ENCODE measurements at regions not wholly inside any gene's neighbourhood (a gene's known extent, or its start where the extent isn't known, plus 50 kb on each side); places are given as distances from the start of the nearest gene placed in this dataset.

DNA sequence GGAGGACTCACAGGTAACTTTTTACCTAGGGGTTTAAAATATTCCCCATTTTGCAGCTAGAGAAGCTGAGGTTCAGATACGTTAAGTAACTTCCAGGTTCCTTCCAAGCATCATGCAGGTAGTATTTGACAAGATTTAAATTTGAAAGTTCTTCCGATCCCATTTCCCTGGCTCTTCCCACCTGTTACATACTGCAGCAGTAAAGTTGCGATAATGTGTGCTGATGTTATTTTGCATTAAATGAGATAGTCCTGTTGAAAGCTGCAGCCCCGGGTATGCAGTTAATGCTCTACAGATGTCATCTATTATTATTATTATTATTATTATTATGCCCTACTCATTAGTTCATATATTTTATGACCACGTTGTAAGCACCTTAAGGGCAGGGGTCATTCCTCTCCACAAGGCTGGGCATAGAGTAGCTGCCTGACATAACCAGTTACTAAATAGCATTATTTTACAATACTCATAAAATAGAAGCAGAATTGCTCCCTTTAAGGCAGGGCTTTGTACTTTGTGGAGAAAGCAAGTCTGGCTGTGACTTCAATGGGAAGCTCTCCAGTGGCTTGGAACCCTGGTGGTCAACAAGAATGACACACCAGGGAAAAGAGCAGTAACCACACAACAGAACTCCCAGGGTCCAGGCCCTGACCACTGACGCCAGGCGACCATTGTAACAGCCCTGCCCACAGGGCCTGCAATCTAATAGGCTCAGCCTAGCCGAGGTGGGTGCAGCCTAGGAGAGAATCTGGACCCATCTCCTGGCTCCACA, 90.8 kb upstream of the CALM2 start:
- DNase-seq (ENCODE audit: low read depth in 4 of 4, low spot score in 1 of 4), result no peak

DNA sequence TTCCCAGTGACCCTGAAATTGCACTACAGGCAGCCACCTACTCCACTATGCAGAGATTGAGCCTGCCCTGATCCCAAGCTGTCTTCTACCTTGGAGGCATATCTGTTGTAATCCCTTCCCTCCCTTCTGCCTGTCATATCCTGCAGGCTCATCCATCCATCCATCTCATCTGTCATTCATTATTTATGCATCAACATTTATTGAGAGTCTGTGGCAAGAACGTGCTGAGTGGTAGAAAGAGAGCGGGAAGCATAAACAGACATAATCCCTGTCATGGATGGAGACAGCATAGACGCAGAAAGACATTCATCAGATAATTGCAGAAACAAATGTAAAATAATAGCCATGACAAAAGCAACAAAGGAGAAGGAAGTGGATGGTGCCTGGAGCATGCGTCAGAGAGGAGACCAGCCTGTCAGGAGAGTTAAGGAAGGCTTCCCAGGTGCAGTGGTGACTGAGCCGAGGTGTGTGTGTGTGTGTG, 89.5 kb upstream of the CALM2 start:
- DNase-seq (ENCODE audit: low read depth in 4 of 4, low spot score in 1 of 4), result no peak

DNA sequence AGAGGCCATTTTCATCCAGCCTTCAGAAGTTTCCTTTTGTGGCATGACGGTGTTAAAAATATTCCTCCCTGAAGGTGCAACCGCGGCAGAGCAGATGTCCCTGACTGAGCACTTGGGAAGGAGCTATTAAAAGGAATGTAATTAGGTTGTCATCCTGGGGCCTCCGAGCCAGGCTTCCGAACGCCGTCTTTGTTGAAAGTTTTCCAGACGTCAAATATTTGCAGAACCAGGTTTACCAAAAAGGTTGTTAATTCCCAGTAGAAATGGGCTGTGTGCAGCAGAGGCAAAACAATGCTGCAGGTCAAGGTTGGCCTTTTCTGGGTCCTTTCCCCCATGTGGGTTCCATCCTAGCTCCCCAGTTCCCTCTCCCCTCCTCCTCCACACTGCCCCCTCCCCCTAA, 88.8 kb upstream of the CALM2 start:
- no peak for DNase-seq (ENCODE audit: low read depth in 4 of 4, low spot score in 1 of 4)

DNA sequence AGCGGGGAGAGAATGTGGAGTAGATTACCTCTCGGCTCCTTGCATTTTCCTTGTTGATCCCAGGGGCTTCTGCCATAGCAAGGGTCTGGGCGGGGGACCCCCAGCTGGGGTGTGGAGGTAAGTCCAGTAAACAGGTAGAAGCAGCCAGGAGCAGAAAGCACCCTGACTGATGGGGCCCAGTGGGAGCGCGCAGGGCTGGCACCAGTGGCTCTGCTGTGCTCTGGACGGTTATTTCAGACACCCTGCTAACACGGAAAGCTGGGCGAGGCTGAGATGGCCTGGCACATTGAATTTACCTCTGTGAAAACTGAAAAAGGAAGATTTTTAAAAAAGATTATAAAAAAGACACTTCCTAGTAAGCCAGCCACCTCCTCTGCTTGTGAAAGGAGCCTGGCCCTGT, 88.4 kb upstream of the CALM2 start:
- DNase-seq (ENCODE audit: low read depth in 4 of 4, low spot score in 1 of 4), result no peak

DNA sequence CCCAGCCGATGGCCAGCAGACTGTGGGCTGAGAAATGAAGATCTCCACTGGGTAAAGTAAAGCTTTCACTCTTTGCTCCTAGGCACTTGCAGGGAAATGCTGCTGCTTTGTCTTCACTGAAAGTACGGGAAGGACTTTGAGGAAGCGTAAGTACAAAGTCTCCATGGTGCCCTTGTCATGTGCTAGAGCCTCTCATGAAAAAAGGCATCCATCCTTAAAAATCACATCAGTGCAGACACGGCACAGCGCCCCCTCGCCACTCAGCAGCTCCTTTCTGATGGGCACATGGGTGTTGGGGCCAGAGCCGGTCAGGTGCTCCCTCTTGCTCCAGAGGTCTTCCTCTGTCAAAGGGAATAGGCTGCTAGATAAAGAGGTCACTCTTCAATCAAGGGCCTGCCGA, 87.8 kb upstream of the CALM2 start:
- DNase-seq (ENCODE audit: low read depth in 4 of 4, low spot score in 1 of 4), result no peak

DNA sequence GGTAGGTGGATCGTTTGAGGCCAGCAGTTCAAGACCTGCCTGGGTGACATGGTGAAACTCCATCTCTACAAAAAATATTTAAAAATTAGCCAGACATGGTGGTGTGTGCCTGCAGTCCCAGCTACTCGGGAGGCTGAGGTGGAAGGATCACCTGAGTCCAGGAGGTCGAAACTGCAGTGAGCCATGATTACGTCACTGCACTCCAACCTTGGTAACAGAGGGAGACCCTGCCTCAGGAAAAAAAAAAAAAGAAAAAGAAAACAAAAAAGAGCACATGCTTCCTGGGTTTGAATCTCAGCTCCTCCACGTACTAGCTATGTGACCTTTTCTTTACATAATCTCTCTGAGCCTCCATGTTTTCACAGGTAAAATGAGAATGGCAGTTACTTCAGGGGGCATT, 86.3 kb upstream of the CALM2 start:
- no peak for DNase-seq (ENCODE audit: low read depth in 4 of 4, low spot score in 1 of 4)

DNA sequence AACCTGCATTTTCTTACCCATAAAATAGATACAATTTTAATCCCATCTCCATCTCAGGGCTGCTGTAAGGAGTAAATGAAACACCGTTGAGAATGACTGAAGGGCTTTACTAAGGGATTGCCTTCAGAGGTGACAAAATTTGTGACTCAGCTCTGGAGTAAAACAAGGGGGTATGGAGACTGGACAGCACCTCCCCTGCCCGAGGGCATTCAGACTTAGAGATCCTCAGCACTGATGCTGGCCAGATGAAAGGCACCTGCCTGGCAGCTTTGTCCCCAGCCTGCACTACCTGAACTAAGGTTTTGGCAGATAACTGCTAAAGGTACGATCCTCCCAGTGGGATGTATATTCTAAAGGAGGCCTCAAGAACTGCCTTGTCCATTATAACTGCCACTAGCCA, 84.7 kb upstream of the CALM2 start:
- no peak for DNase-seq (ENCODE audit: low read depth in 4 of 4, low spot score in 1 of 4)

DNA sequence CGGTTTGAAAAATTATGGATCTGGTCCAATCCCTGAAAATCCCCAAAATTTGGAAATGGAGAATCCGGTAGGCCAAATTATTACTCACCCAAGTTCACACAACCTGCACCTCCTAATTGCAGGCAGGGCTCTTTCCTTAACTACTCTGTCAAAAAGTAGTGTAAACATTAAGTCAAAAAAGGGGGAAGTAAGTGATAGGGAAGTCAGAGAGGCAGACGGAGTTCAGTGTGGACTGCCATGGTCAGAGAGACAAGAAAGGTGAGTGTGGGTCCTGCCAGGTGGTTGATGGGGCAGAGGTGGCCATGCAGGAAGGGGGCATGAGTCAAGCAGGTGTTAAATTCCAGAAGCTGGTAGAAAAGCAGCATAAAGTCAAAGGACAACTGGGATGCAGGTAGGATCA, 83.5 kb upstream of the CALM2 start:
- no peak for DNase-seq (ENCODE audit: low read depth in 4 of 4, low spot score in 1 of 4)

DNA sequence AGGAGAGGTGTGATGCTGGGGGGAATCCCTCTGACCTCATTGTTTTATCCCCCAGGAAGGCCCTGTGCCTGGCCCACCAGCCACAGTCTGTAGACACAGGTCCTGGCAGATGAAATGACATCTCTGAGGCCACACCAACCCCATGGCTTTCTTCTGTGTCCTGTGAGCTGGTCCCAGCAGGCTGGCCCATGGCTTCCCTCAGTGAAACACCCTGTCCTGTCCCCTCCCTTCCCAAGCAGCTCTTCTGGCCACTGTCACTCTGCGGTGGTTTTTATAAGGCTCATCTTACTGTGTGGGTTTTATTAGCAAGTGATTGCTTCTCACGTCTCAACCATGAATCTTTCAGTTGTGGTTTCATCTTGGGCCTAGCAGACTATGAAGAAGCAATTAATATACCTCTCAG, 81.6 kb upstream of the CALM2 start:
- no peak for DNase-seq (ENCODE audit: low read depth in 4 of 4, low spot score in 1 of 4)

DNA sequence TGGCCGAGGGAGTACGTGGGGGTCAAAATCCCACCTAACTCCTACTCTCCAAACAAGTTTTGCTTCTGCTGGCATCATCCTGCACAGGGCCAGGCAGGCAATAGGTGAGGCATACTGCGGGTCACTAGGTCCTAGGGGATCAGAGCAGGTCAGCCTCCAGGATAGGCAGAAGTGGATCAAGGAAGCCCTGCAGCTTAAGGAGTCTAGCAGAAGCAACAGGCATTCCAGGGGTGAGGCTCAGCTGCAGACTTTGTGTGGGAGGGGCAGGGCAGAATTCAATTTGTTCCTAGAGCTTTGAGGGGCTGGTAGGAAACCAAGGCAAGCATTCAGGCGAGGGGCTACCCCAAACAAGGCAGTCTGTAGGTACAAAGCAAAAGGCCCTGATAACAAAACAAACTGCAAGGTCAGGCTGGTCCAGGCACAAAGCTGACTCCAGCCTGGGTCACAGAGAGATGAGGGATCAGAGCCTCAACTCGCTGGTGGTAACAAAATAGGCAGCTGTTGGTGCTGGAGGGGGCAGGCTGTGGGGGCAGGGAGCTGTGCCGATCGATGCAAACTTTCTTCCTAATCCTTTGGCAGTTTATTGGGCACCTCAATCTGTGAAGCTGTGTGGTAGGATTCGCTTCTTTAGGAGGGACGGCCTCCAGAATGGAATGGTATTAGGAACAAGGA, 80.2 kb upstream of the CALM2 start:
- DNase-seq (ENCODE audit: low read depth in 4 of 4, low spot score in 1 of 4), result no peak

DNA sequence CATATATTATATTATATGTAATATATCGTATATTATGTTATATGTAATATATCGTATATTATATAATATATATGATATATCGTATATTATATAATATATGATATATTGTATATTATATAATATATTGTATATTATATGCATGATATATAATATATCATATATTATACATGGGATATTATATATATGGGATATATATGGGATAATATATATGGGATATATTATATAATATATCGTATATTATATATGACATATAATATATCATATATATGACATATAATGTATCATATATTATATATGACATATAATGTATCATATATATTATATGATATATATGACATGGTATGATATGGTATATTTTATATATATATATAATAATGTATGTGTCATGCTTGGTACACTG, 79.5 kb upstream of the CALM2 start:
- DNase-seq (ENCODE audit: low read depth in 4 of 4, low spot score in 1 of 4), result no peak

DNA sequence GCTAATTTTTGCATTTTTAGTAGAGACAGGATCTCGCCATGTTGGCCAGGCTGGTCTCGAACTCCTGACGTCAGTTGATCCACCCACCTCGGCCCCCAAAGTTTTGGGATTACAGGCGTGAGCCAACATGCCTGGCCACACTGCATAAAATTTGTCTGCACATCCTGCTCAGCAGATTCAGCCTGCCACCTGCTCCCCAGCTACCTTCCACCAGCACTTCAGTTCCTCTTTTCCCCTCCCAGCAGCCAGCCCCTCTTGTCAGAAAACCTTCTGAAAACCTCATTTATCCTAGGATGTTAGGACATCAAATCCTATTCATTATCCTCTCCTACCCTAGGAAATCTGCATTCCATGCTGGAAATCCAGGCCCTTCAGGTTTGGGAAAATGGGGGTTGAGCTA, 78.2 kb upstream of the CALM2 start:
- no peak for DNase-seq (ENCODE audit: low read depth in 4 of 4, low spot score in 1 of 4)

DNA sequence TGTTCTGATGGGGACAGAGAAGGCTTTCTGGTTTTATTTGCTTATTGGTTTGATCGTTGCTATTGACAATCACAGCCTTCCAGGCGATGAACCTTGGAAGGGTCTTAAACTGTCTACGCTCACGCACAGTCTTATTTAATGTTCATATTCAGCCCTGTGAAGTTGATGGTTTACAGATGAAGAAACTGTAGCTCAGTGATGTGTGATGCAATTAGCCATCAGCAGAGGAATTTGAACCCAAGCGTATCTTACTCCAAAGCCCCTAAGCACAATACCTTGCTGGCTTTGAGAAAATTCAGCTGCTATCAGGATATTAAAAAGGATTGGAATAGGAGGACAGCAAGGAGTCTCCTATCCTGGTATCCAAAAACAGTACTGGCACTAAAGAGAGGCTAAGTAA, 77.1 kb upstream of the CALM2 start:
- no peak for DNase-seq (ENCODE audit: low read depth in 4 of 4, low spot score in 1 of 4)

DNA sequence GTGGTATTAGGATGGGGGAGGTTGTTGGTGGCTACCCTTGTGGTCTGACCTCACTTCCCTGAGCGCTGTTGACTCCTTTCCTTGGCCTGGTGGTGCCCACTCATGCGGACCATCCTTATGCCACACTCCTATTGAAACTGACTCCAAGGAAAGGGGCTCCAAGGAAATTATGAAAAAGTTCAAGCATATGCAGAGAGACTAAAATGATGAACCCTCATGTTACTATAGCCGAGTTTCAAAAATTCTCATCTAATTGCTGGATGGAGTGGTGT, 75.0 kb upstream of the CALM2 start:
- no peak for DNase-seq (ENCODE audit: low read depth in 4 of 4, low spot score in 1 of 4)

DNA sequence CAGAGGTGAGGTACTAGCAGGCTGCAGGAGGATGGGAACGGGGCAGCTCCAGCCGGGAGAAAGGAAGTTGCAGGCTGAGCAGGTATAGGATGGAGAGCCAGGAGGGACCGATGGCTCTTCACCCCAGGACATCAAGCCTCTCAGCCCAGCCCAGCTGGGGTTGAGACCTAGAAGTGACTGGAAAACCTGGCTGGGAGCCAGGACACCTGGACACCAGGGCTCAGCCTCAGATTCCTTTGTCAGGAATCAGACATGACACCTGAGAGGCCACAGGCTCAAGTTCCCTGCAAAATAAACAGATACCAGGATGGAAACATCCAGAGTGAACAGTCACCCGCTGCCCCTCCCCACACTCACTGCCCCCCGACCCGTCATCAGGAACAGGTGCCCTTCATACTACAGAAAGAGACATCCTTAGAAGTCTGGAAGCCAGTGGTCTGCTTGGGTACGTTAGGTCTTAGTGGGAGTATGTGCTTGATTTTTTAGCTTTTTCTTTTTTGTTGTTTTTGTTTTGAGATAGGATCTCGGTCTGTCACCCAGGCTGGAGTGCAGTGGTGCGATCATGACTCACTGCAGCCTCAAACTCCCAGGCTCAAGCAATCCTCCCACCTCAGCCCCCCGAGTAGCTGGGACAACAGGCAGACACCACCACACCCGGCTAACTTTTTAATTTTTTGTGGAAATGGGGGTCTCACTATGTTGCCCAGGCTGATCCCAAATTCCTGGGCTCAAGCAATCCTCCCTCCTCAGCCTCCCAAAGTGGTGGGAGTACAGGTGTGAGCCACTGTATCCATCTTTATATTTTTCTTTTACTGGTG, 74.5 kb upstream of the CALM2 start:
- DNase-seq (ENCODE audit: low read depth in 4 of 4, low spot score in 1 of 4), result no peak

DNA sequence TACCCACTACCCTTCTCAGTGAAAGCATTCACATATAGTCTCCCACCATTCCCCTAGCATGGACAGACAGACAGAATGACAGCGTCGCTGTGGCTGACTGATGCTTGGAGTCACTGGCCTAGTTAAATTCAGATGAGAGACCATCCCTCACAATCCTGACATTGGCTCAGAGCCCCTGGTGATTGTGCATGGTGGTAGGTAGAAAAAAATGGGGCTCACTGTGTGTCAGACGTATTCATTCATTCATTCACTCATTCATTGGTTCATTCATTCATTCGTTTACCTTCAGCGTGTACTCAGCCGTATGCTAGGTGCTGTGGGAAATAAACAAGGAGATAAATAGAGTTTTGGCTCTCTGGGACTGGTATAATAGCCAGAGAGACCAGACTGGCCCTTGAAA, 73.6 kb upstream of the CALM2 start:
- no peak for DNase-seq (ENCODE audit: low read depth in 4 of 4, low spot score in 1 of 4)

DNA sequence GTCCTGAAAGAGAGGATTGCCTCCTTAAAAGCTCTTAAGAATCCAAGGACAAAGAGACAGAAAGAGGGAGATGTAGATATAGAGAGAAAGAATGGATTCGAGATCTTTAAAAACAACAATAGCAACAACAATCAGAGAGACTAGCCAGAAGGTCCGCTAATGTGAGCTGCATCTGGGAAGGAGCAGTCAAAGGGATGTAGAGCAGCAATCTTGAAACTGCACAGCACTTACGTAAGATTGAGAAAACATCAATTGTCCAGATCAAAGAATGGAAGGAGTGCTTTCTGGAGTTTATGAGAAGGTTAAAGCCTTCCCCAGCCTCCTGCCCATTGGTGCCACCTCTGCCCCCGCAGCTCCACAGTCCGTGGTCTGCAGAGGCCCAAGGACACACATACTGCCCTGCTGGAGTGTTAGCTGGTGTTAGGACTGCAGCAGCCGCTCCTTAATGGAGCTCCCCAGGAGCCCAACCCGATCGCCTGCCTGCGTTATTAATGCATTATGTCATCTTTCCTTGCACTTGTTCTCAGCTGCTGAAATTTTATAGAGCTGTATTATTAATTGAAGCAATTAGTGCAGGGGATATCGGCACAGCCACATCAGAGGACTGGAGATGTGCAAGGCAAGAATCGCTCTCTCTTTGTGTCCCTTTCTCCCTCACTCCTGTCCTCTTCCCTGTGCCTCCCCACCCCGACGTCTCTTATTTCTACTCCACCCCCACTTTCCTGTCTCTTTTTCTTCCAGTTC, 73.0 kb upstream of the CALM2 start:
- DNase-seq (ENCODE audit: low read depth in 4 of 4, low spot score in 1 of 4), result no peak

DNA sequence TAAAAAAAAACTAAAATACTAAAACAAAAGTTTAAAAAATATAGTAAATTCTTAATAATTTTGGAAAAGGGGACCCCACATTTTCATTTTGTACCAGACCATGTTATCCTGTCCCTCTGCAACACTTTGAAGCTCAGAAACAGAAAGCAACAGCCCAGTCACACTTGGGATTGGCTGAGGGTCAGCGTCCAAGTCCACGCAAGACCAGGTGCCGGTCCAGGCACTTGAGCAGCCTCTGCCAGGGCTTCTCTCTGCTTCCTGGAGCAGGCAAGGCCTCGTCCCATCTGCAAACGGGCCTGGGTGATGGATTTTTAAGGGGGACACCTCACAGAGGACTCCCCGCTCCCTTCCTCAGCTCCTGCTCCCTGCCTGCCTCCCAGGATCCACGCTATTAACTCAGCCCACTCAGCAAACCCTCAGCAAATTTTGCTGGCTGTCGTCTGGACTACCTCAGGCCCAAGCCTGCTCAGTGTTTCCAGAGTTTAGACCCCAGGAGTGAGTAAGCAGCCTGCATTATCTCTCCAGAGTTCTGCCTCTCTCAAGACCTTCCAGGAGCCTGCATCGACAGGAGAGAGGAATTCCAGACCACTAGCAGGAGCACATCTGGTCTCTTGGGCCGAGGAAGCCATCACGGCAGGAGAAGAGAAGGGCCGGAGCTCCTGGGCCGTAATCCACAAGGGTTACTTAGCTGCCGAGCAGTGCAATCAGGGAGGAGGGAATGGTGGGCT, 67.4 kb upstream of the CALM2 start:
- no peak for DNase-seq (ENCODE audit: low read depth in 4 of 4, low spot score in 1 of 4)

DNA sequence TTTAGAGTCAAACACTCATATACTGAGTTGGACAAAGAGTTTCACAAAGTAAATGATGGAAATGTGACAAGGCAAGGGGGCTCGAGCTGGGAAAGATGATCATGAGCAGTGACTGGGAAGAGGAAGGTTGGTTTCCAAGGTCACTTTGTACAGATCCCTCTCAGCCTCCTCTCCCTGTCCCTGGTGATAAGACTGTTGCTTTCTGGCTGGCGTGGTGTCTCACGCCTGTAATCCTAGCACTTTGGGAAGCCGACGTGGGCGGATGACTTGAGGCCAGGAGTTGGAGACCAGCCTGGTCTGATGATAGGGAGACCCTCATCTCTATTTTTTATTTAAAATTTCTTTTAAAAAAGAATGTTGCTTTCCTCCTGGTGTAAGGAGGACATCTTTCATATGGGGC, 65.4 kb upstream of the CALM2 start:
- no peak for DNase-seq (ENCODE audit: low read depth in 4 of 4, low spot score in 1 of 4)

DNA sequence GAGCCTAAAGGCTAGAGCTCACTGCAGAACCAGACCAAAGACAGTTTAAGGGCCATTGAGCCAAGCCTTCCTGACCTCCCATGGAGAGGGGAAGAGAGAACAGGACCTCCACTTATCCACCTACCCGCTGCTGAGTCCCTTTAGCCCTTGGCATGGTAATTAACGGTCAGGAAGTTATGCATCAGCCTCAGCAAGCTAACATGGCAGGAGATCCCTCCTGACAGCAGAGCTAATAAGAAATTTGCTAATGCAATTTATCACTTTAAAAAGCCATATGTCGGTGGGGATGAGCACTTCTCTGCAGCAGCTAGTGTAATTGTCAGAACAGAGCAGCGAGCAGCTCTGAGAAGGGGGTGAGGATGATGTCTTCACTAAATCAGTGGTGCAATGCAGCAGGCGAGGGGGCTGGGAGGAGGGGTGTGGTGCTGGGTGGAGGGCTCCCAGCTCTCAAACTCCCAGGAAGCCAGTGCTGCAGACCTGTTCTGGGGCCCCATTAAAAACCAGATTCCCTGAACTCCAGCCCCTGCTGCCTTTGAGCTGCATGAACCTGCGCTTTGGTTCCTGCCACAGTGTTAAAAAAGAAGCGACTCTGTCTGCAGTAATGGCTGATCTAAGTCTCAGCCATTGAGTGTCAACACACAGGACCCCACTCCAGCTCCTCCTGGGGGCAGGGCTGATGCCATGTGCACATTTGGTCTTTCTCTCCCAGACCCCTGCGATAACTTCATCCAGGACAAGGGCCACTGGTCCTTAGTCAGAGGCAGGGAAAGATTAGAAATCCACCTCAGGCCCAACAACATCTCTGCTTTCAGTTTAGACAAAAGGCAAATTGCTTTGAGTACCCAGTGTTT, 63.0 kb upstream of the CALM2 start:
- no peak for DNase-seq (ENCODE audit: low read depth in 4 of 4, low spot score in 1 of 4)

Measured in stimulated activated CD4-positive, alpha-beta T cell treated with anti-CD3 and anti-CD28 coated beads, Interleukin-1b, Interleukin-23, amount 100 ng/mL, for 24 hours (primary cell).